A549 (cell line): ENCODE measurements at regions not wholly inside any gene's neighbourhood (a gene's known extent, or its start where the extent isn't known, plus 50 kb on each side); places are given as distances from the start of the nearest gene placed in this dataset.

Experiments
- CEBPB ChIP-seq, 2 experiments: fragments of >200 bp in 1 of 2; sonication (Bioruptor Twin) in 1 of 2; formaldehyde crosslinking in 1 of 2; IDR thresholded peaks; 2 replicates each; pipeline ENCODE4 v1.6.1; 2012 to 2016
- CTCF ChIP-seq: fragments of >200 bp; sonication (Bioruptor Twin); formaldehyde crosslinking; IDR thresholded peaks from 3 replicates; pipeline ENCODE4 v1.5.1; 2016
- EP300 ChIP-seq, 2 experiments: fragments of >200 bp; sonication (Bioruptor Twin); formaldehyde crosslinking; IDR thresholded peaks; 2 replicates in 1 of 2; 3 replicates in 1 of 2; pipeline ENCODE4 v1.6.1; 2016 to 2017
- HOXA7 ChIP-seq: fragments of 250-450 bp; sonication (Bioruptor Pico); IDR thresholded peaks from 2 replicates; pipeline ENCODE4 v1.5.0; 2020; ENCODE audit warnings: mild to moderate bottlenecking, moderate library complexity
- NPAS2 ChIP-seq: fragments of 250-450 bp; sonication (Bioruptor Pico); IDR thresholded peaks from 2 replicates; pipeline ENCODE4 v1.8.0; 2022; ENCODE audit warnings: mild to moderate bottlenecking, moderate library complexity, borderline replicate concordance
- PHF8 ChIP-seq: fragments of 200-600 bp; sonication (generic); IDR thresholded peaks from 2 replicates; pipeline ENCODE4 v1.6.1; 2016; ENCODE audit warnings: low read depth, mild to moderate bottlenecking, antibody characterized with exemption, moderate library complexity, borderline replicate concordance
- POLR2A ChIP-seq: IDR thresholded peaks from 2 replicates; pipeline ENCODE4 v1.6.1; 2012; ENCODE audit warnings: mild to moderate bottlenecking, low read length
- REST ChIP-seq: fragments of 200-600 bp; sonication (generic); IDR thresholded peaks from 2 replicates; pipeline ENCODE4 v1.6.1; 2016; ENCODE audit warnings: antibody characterized with exemption, mild to moderate bottlenecking, moderate library complexity
- SMC3 ChIP-seq: fragments of >200 bp; sonication (Bioruptor Twin); formaldehyde crosslinking; IDR thresholded peaks from 3 replicates; pipeline ENCODE4 v1.6.1; 2018; ENCODE audit warnings: inconsistent platforms

- TF ChIP-seq HOXA7, result no peak
- no peak for TF ChIP-seq PHF8
- no peak for TF ChIP-seq CTCF
- TF ChIP-seq NPAS2, result no peak
- no peak for TF ChIP-seq REST
- no peak for TF ChIP-seq CEBPB (IDR thresholded peaks at IDR 0.05)
- TF ChIP-seq SMC3, result no peak
- TF ChIP-seq POLR2A, result no peak
- no peak for TF ChIP-seq EP300 (IDR thresholded peaks at IDR 0.05)
Measured at GRCh38 chr2:212905640-212906201, 245.7 kb downstream of the IKZF2 start.
